H1 (cell line): ENCODE measurements at regions not wholly inside any gene's neighbourhood (a gene's known extent, or its start where the extent isn't known, plus 50 kb on each side); places are given as distances from the start of the nearest gene placed in this dataset.

Experiments
- ATF3 ChIP-seq: IDR thresholded peaks from 2 replicates; pipeline ENCODE4 v1.6.1; 2011; ENCODE audit warnings: low read depth, mild to moderate bottlenecking, low read length; ENCODE audit not compliant: insufficient read depth
- CHD1 ChIP-seq: IDR thresholded peaks from 2 replicates; pipeline ENCODE4 v1.6.1; 2012; ENCODE audit warnings: low read depth, low read length, improper control_type of control experiment
- CTCF ChIP-seq, 3 experiments: IDR thresholded peaks; 1 replicate in 2 of 3; 2 replicates in 1 of 3; pipeline versions ENCODE4 v1.5.1 to v1.6.1; 2011; ENCODE audit warnings: low read length in 3 of 3, mild to moderate bottlenecking in 3 of 3, inconsistent platforms in 2 of 3, low read depth in 1 of 3, moderate library complexity in 1 of 3; ENCODE audit not compliant: insufficient read depth in 1 of 3; ENCODE audit errors: control extremely low read depth in 1 of 3
- SAP30 ChIP-seq: fragments of 300-600 bp; sonication (generic); IDR thresholded peaks from 2 replicates; pipeline ENCODE4 v1.7.1; 2012; ENCODE audit warnings: low read length, moderate library complexity, mild to moderate bottlenecking, inconsistent platforms; ENCODE audit not compliant: insufficient read depth, insufficient replicate concordance
- SIN3A ChIP-seq, 2 experiments: IDR thresholded peaks in 1 of 2; conservative IDR thresholded peaks in 1 of 2; 2 replicates each; pipeline ENCODE4 v1.6.1; 2011 to 2012; ENCODE audit warnings: low read length in 2 of 2, improper control_type of control experiment in 1 of 2, low read depth in 1 of 2, mild to moderate bottlenecking in 1 of 2
- SP4 ChIP-seq: IDR thresholded peaks from 2 replicates; pipeline ENCODE4 v1.6.1; 2012; ENCODE audit warnings: low read length, inconsistent platforms

DNA sequence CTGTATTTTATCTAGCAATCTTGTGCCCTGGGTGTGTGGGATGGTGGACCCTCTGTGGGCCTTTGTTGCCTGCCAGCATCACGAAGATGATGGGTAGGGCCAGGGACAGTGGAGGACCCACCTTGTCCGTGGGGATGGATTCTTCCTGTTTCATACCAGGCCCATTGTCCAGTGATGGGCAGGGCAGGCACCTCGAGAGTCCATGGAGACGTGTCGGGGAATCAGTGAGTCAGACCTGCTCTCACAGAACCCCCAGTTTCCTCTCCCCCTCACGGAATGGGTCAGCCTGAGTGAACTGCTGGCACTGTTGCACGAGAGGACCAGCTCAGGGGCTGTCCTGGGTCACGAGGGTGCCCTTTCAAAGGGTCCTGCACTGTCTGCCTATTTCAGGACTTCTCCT is 401.2 kb downstream of the RPS24 start (continued):
- TF ChIP-seq CHD1 (no peak), SP4 (no peak), ATF3 (no peak), SIN3A (conservative IDR thresholded peaks at IDR 0.05 in 1 of 2, IDR thresholded peaks at IDR 0.05 in 1 of 2; ENCODE audit: low read depth in 1 of 2, low read length in 2 of 2) (no peak), CTCF (IDR thresholded peaks at IDR 0.05; ENCODE audit: control extremely low read depth in 1 of 3, insufficient read depth in 1 of 3, low read depth in 1 of 3, low read length in 3 of 3) (no peak), SAP30 (no peak)
